Lung (tissue), 11 donors: ENCODE measurements at regions not wholly inside any gene's neighbourhood (a gene's known extent, or its start where the extent isn't known, plus 50 kb on each side); places are given as distances from the start of the nearest gene placed in this dataset.

ENCODE experiments used
- ATAC-seq: fragments of 200-7000 bp; cut with Tn5 transposase; one replicate; pipeline ENCODE4 v1.9.1; 2020; ENCODE audit warnings: moderate number of reproducible peaks; ENCODE audit not compliant: insufficient read depth, low FRiP score
- DNase-seq, 3 donors: peaks; one replicate each; pipeline ENCODE4 v3.0.0-alpha.2; 2013 to 2017
- H3K27ac ChIP-seq, 2 donors: one replicate each; pipeline ENCODE4 v1.5.1; 2013; ENCODE audit warnings: mild to moderate bottlenecking in 2 of 2, moderate library complexity in 2 of 2, control low read depth in 1 of 2, inconsistent platforms in 1 of 2, low read depth in 1 of 2, low read length in 1 of 2
- H3K27me3 ChIP-seq, 3 donors: one replicate each; pipeline ENCODE4 v1.5.1; 2013; ENCODE audit warnings: low read length in 2 of 3; ENCODE audit not compliant: control insufficient read depth in 3 of 3, insufficient read depth in 3 of 3
- H3K36me3 ChIP-seq, 4 donors: one replicate each; pipeline ENCODE4 v1.5.1; 2013; ENCODE audit warnings: low read length in 4 of 4, mild to moderate bottlenecking in 1 of 4, moderate library complexity in 1 of 4; ENCODE audit not compliant: control insufficient read depth in 4 of 4, insufficient read depth in 4 of 4
- H3K4me1 ChIP-seq, 5 donors: one replicate each; pipeline ENCODE4 v1.5.1; 2013; ENCODE audit warnings: low read length in 5 of 5, mild to moderate bottlenecking in 2 of 5, moderate library complexity in 1 of 5; ENCODE audit not compliant: control insufficient read depth in 5 of 5, insufficient read depth in 5 of 5
- H3K4me3 ChIP-seq: one replicate; pipeline ENCODE4 v1.5.1; 2013; ENCODE audit warnings: mild to moderate bottlenecking, control low read depth, moderate library complexity
- H3K9ac ChIP-seq, 2 donors: one replicate each; pipeline ENCODE4 v1.5.1; 2013; ENCODE audit warnings: low read length in 2 of 2, control low read depth in 1 of 2; ENCODE audit not compliant: insufficient read depth in 1 of 2
- H3K9me3 ChIP-seq, 4 donors: one replicate each; pipeline ENCODE4 v1.5.1; 2013; ENCODE audit warnings: low read length in 3 of 4, mild to moderate bottlenecking in 1 of 4, moderate library complexity in 1 of 4; ENCODE audit not compliant: control insufficient read depth in 4 of 4, insufficient read depth in 3 of 4
- CTCF ChIP-seq: IDR thresholded peaks from 2 replicates; pipeline ENCODE4 v1.5.1; 2012; ENCODE audit warnings: mild to moderate bottlenecking; ENCODE audit errors: control extremely low read depth, extremely low read depth
- WGBS, 2 donors: extraction: QIAGEN DNeasy Blood & Tissue Kit; methylation state at CpG; one replicate each; pipeline ENCODE4 v1.1.7; 2013; 5-methylcytosine and 5-hydroxymethylcytosine counted together
- donor health status: control.
- donor health status: control.
- donor health status: Bipolar disorder and iron deficiency.
- donor health status: healthy.
- donor health status: DM: yes; HTN: yes; CAD: no.

- 60 to 73% methylated on average over 5 of the region's 5 CpGs for WGBS, 2 donors
- Histone ChIP-seq H3K9ac (no peak overlapping the region), H3K27me3 (no peaks in the 10 kb centered on the region), H3K9me3 (peaks cover 0 to 10% (median 5%) of the 10 kb centered on the region in 4 donors), H3K27ac (no peak overlapping the region), H3K4me3 (no peak overlapping the region), H3K4me1 (no peaks in the 10 kb centered on the region), H3K36me3 (no peaks in the 10 kb centered on the region)
- ATAC-seq (no peak), DNase-seq (peak in 1 of 3 donors; percentile 2)
- no peak for TF ChIP-seq CTCF
These were observed 583.0 kb upstream of the KLHL29 start for GRCh38 chr2:22801970-22802369.

- no peak overlapping the region for H3K27ac ChIP-seq
- peaks cover 0 to 10% (median 5%) of the 10 kb centered on the region in 4 donors for H3K9me3 ChIP-seq
- H3K27me3 ChIP-seq, result no peaks in the 10 kb centered on the region
- ATAC-seq (no peak), DNase-seq (no peak)
- no peaks in the 10 kb centered on the region for H3K4me1 ChIP-seq
- no peak overlapping the region for H3K4me3 ChIP-seq
- no peak for TF ChIP-seq CTCF
- H3K36me3 ChIP-seq, result no peaks in the 10 kb centered on the region
- H3K9ac ChIP-seq, result no peak overlapping the region
These were observed 577.1 kb upstream of the KLHL29 start for GRCh38 chr2:22807872-22808271.

- WGBS, 2 donors, result 73 to 76% methylated on average over 2 of the region's 2 CpGs
These were observed 574.4 kb upstream of the KLHL29 start for GRCh38 chr2:22810602-22811001.

More at GRCh38 chr2:22810602-22811001, 574.4 kb upstream of the KLHL29 start:
- ATAC-seq (no peak), DNase-seq (no peak)
- no peak overlapping the region for H3K9ac ChIP-seq
- H3K36me3 ChIP-seq, result no peaks in the 10 kb centered on the region
- peaks cover 0 to 6% (median 0%) of the 10 kb centered on the region in 4 donors for H3K9me3 ChIP-seq
- TF ChIP-seq CTCF, result no peak
- no peak overlapping the region for H3K4me3 ChIP-seq
- no peaks in the 10 kb centered on the region for H3K4me1 ChIP-seq
- no peak overlapping the region for H3K27ac ChIP-seq
- no peaks in the 10 kb centered on the region for H3K27me3 ChIP-seq
